Uterus (tissue), 2 donors: ENCODE measurements at regions not wholly inside any gene's neighbourhood (a gene's known extent, or its start where the extent isn't known, plus 50 kb on each side); places are given as distances from the start of the nearest gene placed in this dataset.

Experiments
- POLR2A ChIP-seq, 2 donors: fragments of 450-650 bp; IDR thresholded peaks; one replicate each; pipeline ENCODE4 v1.6.1; 2016; ENCODE audit warnings: antibody characterized with exemption in 2 of 2, mild to moderate bottlenecking in 1 of 2, moderate library complexity in 1 of 2
- TF ChIP-seq, protein P1 (sequence below), 4 experiments: fragments of 200-600 bp in 2 of 4; fragments of 450-650 bp in 2 of 4; sonication (generic) in 2 of 4; IDR thresholded peaks; one replicate each; pipeline ENCODE4 v1.5.1; 2016 to 2019; ENCODE audit warnings: antibody characterized with exemption in 4 of 4, mild to moderate bottlenecking in 2 of 4, moderate library complexity in 1 of 4

DNA sequence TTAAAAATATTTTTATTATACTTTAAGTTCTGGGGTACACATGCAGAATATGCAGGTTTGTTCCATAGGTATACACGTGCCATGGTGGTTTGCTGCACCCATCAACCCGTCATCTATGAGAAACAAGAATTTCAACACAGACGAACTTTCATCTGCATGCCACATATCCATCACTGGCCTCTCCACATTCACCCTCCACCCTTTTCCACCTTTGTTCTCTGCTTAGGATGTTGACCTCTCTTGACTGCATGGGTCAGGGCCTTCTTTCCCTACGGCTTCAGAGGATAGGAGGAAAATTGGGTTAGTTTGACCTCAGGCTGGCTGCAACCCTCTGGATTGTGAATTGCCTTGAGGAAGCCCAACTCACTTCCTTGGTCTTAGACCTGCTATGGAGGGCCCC, 260.9 kb downstream of the MREG start:
- TF ChIP-seq POLR2A (IDR thresholded peaks at IDR 0.05), result no peak
- TF ChIP-seq, protein P1, sequence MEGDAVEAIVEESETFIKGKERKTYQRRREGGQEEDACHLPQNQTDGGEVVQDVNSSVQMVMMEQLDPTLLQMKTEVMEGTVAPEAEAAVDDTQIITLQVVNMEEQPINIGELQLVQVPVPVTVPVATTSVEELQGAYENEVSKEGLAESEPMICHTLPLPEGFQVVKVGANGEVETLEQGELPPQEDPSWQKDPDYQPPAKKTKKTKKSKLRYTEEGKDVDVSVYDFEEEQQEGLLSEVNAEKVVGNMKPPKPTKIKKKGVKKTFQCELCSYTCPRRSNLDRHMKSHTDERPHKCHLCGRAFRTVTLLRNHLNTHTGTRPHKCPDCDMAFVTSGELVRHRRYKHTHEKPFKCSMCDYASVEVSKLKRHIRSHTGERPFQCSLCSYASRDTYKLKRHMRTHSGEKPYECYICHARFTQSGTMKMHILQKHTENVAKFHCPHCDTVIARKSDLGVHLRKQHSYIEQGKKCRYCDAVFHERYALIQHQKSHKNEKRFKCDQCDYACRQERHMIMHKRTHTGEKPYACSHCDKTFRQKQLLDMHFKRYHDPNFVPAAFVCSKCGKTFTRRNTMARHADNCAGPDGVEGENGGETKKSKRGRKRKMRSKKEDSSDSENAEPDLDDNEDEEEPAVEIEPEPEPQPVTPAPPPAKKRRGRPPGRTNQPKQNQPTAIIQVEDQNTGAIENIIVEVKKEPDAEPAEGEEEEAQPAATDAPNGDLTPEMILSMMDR (IDR thresholded peaks at IDR 0.05), result no peak
